Ramos (cell line): ENCODE measurements at regions not wholly inside any gene's neighbourhood (a gene's known extent, or its start where the extent isn't known, plus 50 kb on each side); places are given as distances from the start of the nearest gene placed in this dataset.

Experiments used
- in situ Hi-C: fragments of 300-500 bp; cut with MboI; formaldehyde crosslinking; loops from one replicate; pipeline ENCODE4 v1.14.3; 2022; ENCODE audit warnings: low sequenced_read_pairs; ENCODE audit not compliant: unreplicated experiment

- in situ Hi-C loops: no loop called here
Observed at GRCh38 chr17:33352526-33352925, 59.4 kb upstream of the ASIC2 start.

DNA sequence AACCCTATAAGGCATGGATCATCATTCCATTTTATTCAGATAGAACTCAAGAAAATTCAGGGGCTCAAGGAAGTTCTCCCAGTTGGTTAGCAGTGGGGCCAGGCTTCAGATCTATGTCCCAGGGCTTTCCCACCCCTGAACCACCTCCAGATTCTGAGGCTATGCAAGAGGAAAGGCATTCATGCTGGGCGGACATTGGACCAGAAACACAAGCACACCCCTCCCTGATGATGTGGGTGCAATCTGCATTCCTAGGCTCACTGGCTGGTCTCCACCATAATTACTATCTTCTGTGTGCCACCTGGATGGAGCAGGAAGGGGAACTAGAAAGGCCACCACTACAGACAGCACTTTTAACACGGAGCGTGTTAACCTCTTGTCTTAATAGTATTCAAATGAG, 63.2 kb upstream of the ASIC2 start:
- in situ Hi-C loops: no loop called here

GRCh38 chr17:33363475-33363874, 70.4 kb upstream of the ASIC2 start:
- in situ Hi-C loops: no loop called here

DNA sequence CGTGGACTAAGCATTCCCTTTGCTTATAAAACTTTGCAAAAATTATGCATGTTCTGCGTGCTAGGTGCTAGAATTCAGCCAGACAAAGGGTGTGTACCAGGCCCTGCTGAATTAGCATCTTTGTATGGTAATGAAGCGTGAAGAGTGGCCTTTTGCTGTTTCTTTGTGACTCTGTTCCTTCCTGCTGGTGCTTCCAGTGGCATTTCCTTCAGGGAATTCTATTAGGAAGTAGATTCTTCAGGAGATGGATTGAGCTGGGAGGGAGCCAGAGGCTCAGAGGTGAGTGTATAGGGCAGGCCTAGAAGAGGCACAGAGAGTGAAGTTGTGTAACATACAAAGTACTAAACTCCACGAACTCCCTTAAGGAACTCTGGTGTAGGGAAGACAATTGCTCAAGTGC, 73.9 kb upstream of the ASIC2 start:
- in situ Hi-C loops: no loop called here

DNA sequence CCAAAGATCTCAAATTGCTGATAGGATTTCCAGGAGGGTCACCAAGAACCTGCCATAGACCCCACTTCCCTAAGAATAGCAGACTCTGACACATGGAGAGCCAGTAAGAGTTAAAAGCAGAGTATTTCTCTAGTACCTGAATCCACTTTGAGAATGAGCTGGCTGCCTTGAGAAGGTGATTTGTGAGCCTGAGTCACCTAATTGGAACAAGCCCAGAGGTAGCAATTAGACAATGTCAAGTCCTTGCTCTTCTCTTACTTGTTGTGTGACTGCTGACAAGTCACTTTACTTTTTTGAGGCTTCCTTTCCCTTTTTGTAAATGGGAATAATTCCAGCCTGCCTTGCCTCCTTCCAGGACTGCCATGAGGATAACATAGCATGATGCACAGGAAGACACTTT, 76.1 kb upstream of the ASIC2 start:
- in situ Hi-C loops: no loop called here

GRCh38 chr17:33369876-33370275, 76.8 kb upstream of the ASIC2 start:
- in situ Hi-C loops: no loop called here

GRCh38 chr17:33370401-33370800, 77.3 kb upstream of the ASIC2 start:
- in situ Hi-C loops: no loop called here

GRCh38 chr17:33371377-33371776, 78.3 kb upstream of the ASIC2 start:
- in situ Hi-C loops: no loop called here

GRCh38 chr17:33373273-33373672, 80.2 kb upstream of the ASIC2 start:
- in situ Hi-C loops: no loop called here

DNA sequence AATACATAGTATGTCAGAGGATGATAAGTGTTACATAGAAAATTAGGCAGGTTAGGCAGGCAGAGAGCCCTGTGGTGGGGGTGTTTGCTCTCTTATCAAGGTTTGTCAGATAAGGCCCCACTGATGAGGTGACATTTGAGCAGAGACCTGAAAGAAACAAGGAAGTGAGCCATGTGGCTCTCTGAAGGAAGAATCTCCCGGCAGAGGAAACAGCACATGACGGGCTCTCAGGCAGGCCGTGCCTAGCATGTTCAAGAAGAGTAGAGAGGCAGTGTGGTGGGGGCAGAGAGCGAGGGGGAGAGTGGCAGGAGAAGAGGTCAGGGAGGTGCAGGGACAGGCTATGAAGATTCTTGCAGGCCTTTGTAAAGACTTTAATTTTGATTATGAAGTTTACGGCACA, 82.0 kb upstream of the ASIC2 start:
- in situ Hi-C loops: no loop called here

GRCh38 chr17:33375783-33376182, 82.7 kb upstream of the ASIC2 start:
- in situ Hi-C loops: no loop called here

DNA sequence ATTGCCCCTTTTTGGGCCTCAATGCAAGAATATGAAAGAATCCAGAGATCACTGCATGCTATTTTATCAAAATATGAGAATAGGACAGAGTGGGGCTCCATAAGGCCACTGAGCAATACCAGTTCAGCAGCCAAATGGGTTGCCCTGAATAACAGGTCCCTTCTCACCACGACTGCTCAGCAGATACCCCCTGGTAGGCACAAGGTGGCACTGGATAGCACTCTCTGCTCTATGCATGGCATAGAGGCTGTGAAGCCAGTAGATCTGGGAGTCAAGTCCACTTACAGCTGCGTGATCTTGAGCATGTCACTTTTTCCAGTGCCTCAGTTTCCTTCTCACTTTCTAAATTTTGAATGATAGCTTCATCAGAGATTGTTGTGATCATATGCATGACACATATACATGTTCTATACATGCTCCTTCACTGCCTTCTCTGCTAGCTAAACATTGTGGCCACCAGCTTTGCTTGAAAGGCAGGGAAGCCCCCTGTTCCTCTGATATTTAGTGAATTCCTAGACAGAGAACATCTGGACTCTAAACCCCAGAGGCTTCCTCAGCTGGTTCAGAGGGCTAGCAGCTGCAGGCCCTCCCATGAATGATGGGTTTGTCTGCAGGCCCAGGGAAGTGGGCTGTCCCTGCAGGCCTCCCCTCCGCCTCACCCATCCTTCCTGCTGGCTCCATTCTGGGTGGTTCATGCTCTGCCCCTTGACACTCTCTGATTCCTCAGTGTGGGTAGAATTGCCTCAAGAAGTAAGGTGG, 84.9 kb upstream of the ASIC2 start:
- in situ Hi-C loops: no loop called here

DNA sequence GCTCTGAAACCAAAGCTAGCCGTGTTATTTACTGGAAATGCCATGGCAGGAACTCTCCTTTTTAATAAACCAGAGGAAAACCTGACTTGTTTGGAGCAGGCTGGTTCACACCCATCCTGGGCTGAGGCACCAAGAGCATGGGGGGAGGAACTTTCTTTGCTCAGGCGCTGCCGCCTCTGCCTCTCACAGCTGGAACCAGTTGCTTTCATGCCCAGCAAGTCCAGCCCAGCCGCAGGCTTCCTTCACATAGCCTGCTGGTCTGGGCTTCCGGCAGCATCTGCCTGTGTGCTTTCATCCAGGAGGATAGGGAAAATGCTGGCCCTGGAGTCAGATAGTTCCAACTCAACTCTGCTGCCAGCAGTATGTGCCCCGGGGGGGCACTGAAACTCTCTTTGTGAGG, 88.1 kb upstream of the ASIC2 start:
- in situ Hi-C loops: no loop called here

DNA sequence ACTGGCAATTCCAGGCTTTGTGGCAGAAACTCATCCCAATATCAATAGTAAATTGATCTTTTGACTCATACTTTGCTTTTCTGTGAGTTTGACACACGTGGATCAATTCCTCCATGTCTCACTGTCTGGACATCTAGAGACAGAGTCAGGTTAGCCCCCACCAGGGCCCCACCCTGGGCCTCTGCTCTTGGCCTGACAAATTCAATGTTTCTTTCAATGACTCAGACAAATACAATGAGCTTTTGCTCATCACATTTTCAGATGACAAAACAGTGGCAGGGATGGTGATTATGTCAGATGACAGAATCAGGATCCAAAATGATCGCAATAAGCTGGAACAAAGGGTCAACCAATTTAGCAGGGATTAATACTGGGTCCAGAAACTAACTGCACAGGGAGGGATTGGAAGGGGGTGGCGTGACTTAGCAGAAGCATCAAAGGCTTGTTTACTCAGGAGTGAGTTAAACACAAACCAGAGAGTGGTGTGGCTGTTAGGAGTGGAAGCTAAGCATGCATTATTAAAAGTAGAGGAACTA, 90.5 kb upstream of the ASIC2 start:
- in situ Hi-C loops: no loop called here

DNA sequence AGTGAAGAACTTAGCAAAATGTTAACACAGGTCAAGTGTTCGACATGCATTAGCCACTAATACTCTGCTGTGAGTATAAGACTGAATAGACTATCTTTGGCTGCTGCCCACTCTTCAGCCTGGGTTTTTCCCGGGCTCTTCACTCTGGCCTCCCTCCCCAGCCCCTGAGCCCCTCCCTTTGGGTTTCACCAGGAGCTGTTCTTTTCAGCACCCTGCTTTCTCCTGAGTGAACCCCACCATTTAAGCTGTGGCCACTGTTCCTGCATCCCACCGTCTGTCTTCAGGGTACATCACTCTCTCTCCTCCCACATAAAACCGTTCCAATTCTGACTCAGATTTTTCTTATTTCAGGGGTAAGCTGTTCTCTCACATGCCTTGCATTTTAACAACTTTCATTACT, 92.0 kb upstream of the ASIC2 start:
- in situ Hi-C loops: no loop called here

DNA sequence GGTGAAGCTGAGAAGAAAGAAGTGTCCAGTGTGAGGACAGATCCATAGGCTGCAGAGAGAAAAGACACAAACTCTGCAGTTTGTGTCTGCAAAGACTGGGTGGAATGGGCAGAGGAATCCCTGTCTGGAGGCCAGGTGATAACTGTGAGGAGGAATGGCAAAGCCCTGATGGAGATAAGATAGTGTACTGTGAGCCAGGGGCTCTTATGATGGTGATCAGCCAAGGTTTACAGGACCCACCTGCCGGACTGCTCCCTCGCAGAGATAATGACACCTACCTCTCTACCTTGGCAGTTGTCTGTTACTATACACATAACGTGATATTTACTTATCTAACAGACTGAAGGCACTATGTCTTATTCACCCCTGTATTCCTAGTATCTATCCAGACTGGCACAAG, 92.6 kb upstream of the ASIC2 start:
- in situ Hi-C loops: no loop called here

GRCh38 chr17:33387406-33387805, 94.3 kb upstream of the ASIC2 start:
- in situ Hi-C loops: no loop called here

GRCh38 chr17:33389504-33390135, 96.5 kb upstream of the ASIC2 start:
- in situ Hi-C loops: no loop called here

GRCh38 chr17:33390479-33391176, 97.5 kb upstream of the ASIC2 start:
- in situ Hi-C loops: no loop called here

DNA sequence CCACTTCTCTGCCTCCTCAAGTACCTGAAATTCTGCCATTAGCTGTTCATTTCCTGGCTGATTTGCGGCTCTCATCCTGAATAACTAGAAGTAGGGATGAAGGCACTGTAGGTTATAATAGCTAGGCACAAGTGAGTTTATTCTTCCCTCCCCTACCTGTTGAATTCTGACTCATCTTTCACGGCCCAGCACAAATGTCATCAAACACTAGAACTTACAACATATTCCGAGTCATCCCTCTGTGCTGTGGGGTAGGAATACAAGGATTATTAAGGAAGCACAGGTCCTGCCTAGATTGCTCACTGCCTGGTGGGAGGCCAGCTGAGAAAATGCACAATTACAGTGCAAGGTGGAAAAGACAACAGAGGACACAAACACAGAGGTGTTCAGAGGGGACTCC, 103.7 kb upstream of the ASIC2 start:
- in situ Hi-C loops: no loop called here

DNA sequence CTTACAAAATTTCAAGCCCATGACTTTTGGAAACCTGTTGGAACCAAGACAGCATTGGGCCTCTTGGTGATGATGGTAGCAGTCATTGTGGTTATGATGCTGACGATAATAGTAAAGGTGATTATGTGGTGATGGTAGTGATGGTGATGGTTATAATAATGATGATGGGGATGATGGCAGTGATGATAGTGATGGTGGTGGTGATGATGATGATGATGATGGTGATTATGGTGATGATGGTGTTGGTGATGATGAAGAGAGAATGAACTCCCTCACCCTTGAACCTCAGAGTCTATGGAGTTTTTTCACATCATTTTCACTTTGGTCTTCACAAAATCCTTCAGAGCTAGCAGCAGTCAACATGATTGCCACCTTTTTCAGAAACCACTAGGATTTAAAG, 105.3 kb upstream of the ASIC2 start:
- in situ Hi-C loops: no loop called here
